ENCODE measurements at regions not wholly inside any gene's neighbourhood (a gene's known extent, or its start where the extent isn't known, plus 50 kb on each side); places are given as distances from the start of the nearest gene placed in this dataset.

DNA sequence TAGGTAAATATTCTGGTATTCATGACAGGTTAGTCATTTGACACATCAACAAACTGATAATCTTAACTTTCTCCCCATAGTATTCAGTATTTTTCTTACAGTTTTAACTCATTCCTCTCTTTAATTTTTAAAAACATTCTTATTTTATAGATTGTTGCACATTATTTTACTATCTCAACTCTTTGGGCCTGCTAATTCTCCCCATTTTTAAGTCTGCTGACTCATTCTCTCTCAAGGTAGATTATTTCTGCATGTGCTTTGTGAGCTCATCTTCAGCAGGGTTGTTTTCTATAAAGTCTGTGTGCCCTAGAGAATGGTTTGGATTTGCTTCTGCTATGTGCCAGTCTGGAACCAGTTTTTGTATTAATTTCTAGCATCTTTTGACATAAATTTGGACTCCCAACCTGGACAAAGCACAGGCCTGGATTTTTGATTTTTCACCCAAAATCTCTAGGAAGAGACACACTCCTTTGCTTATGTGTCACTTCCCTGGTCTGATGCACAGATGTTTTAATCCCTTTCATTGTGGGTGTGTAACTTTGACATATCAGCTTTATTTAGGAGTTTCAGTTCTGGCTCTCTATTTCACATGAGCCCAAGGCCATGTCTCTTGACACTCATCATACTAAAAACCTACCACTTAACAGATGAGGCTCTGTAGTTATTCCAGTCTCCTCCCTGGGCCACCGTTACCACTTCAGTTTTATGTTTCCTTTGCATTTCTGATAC lies 194.3 kb upstream of the PGRMC2 start:
- H3K9me1 ChIP-seq (ENCODE audit: control insufficient read depth, insufficient read depth, low read length) = no peaks in the 10 kb centered on the region
- no peaks in the 10 kb centered on the region for H3K36me3 ChIP-seq (ENCODE audit: control insufficient read depth, insufficient read depth, low read length)
- no peaks in the 10 kb centered on the region for H3K27me3 ChIP-seq (ENCODE audit: control insufficient read depth in 2 of 2, insufficient read depth in 2 of 2, low read length in 2 of 2)
- H3K79me2 ChIP-seq (ENCODE audit: control insufficient read depth, insufficient read depth, low read length) = no peaks in the 10 kb centered on the region
- no peak overlapping the region for H3K4me2 ChIP-seq (ENCODE audit: insufficient read depth, low read length)
- DNase-seq (ENCODE audit: extremely low read depth in 1 of 4, low spot score in 3 of 4) (no peak), FAIRE-seq (no peak), ATAC-seq (no peak)
- in situ Hi-C loops (cut with MboI) (no loop called here), intact Hi-C loops (cut with micrococcal nuclease) (loop anchor here (2.0 kb wide), 1 partner anchor 13 kb away; no protein-coding TSS in a partner anchor)
- no peak overlapping the region for H3K27ac ChIP-seq (ENCODE audit: extremely low read depth, low read depth, low read length)
- no peaks in the 10 kb centered on the region for H4K20me1 ChIP-seq (replicated peaks; ENCODE audit: control insufficient read depth, insufficient read depth, low read length)
- TF ChIP-seq MAFG (tag; conservative IDR thresholded peaks at IDR 0.05) (peak; percentile 48), NFE2 (IDR thresholded peaks at IDR 0.05; ENCODE audit: low read depth) (peak; percentile 55), ZNF253 (CRISPR knock-in tag; conservative IDR thresholded peaks at IDR 0.05) (no peak), RBM22 (IDR thresholded peaks at IDR 0.05; ENCODE audit: low read depth, low read length, poor library complexity, severe bottlenecking) (no peak), STAT5B (CRISPR knock-in tag; IDR thresholded peaks at IDR 0.05) (no peak), ZNF583 (CRISPR knock-in tag; IDR thresholded peaks at IDR 0.05) (no peak), ZNF124 (CRISPR knock-in tag; IDR thresholded peaks at IDR 0.05) (no peak), ZNF316 (IDR thresholded peaks at IDR 0.05) (peak; percentile 75), CCNT2 (IDR thresholded peaks at IDR 0.05; ENCODE audit: borderline replicate concordance, extremely low read depth, insufficient read length, low read depth, low read length) (no peak), C11orf30 (IDR thresholded peaks at IDR 0.05; ENCODE audit: low read depth) (peak; percentile 52), ZNF408 (CRISPR knock-in tag; IDR thresholded peaks at IDR 0.05; ENCODE audit: low read depth) (no peak)
- TF ChIP-seq, protein P1, sequence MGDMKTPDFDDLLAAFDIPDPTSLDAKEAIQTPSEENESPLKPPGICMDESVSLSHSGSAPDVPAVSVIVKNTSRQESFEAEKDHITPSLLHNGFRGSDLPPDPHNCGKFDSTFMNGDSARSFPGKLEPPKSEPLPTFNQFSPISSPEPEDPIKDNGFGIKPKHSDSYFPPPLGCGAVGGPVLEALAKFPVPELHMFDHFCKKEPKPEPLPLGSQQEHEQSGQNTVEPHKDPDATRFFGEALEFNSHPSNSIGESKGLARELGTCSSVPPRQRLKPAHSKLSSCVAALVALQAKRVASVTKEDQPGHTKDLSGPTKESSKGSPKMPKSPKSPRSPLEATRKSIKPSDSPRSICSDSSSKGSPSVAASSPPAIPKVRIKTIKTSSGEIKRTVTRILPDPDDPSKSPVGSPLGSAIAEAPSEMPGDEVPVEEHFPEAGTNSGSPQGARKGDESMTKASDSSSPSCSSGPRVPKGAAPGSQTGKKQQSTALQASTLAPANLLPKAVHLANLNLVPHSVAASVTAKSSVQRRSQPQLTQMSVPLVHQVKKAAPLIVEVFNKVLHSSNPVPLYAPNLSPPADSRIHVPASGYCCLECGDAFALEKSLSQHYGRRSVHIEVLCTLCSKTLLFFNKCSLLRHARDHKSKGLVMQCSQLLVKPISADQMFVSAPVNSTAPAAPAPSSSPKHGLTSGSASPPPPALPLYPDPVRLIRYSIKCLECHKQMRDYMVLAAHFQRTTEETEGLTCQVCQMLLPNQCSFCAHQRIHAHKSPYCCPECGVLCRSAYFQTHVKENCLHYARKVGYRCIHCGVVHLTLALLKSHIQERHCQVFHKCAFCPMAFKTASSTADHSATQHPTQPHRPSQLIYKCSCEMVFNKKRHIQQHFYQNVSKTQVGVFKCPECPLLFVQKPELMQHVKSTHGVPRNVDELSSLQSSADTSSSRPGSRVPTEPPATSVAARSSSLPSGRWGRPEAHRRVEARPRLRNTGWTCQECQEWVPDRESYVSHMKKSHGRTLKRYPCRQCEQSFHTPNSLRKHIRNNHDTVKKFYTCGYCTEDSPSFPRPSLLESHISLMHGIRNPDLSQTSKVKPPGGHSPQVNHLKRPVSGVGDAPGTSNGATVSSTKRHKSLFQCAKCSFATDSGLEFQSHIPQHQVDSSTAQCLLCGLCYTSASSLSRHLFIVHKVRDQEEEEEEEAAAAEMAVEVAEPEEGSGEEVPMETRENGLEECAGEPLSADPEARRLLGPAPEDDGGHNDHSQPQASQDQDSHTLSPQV (IDR thresholded peaks at IDR 0.05) = peak; percentile 24; the same call in 1 of the 2 replicates
- TF ChIP-seq, protein P2, sequence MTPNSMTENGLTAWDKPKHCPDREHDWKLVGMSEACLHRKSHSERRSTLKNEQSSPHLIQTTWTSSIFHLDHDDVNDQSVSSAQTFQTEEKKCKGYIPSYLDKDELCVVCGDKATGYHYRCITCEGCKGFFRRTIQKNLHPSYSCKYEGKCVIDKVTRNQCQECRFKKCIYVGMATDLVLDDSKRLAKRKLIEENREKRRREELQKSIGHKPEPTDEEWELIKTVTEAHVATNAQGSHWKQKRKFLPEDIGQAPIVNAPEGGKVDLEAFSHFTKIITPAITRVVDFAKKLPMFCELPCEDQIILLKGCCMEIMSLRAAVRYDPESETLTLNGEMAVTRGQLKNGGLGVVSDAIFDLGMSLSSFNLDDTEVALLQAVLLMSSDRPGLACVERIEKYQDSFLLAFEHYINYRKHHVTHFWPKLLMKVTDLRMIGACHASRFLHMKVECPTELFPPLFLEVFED (CRISPR knock-in tag; conservative IDR thresholded peaks at IDR 0.05) = no peak
- TF ChIP-seq, protein P3, sequence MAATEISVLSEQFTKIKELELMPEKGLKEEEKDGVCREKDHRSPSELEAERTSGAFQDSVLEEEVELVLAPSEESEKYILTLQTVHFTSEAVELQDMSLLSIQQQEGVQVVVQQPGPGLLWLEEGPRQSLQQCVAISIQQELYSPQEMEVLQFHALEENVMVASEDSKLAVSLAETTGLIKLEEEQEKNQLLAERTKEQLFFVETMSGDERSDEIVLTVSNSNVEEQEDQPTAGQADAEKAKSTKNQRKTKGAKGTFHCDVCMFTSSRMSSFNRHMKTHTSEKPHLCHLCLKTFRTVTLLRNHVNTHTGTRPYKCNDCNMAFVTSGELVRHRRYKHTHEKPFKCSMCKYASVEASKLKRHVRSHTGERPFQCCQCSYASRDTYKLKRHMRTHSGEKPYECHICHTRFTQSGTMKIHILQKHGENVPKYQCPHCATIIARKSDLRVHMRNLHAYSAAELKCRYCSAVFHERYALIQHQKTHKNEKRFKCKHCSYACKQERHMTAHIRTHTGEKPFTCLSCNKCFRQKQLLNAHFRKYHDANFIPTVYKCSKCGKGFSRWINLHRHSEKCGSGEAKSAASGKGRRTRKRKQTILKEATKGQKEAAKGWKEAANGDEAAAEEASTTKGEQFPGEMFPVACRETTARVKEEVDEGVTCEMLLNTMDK (IDR thresholded peaks at IDR 0.05; ENCODE audit: borderline replicate concordance, insufficient read depth, low read depth, low read length, poor library complexity, severe bottlenecking) = no peak
- no TSS peak for BruUV-seq (replicated peaks)
- H3K9ac ChIP-seq (ENCODE audit: insufficient read depth in 1 of 2, low read depth in 2 of 2, low read length in 2 of 2) = no peak overlapping the region
- CTCF ChIA-PET (ENCODE audit: low intra/inter-chr PET ratio) = no interaction called here
- H3K4me3 ChIP-seq = no peak overlapping the region
- WGBS (ENCODE audit: insufficient coverage, low coverage, missing lambda C conversion rate) = 70% methylated on average over 1 of the region's 1 CpG
- no peaks in the 10 kb centered on the region for H3K4me1 ChIP-seq (replicated peaks in 1 of 2; ENCODE audit: control insufficient read depth in 2 of 2, insufficient read depth in 2 of 2, low read length in 2 of 2)
- 0 out of 2 replicates have a peak, but pooled peaks cover 3% of the 10 kb centered on the region for H3K9me3 ChIP-seq (replicated peaks; ENCODE audit: control insufficient read depth, insufficient read depth, low read depth, low read length)
- peak overlapping the region; percentile 21 for H2AFZ ChIP-seq (ENCODE audit: low read depth, low read length)
- POLR2A ChIA-PET = interaction anchor here (0.9 kb wide), 1 partner anchor 238 kb away, joined by 3 read pairs; no protein-coding TSS in a partner anchor
